Stomach (tissue), 4 donors: ENCODE measurements at regions not wholly inside any gene's neighbourhood (a gene's known extent, or its start where the extent isn't known, plus 50 kb on each side); places are given as distances from the start of the nearest gene placed in this dataset.
"Not testable (repeated sequence)": the region's sequence is repeated elsewhere in the genome, so short reads cannot be mapped to it uniquely, and the experiment has no call there.

Experiments used
- POLR2A ChIP-seq, 4 donors: fragments of 450-650 bp; IDR thresholded peaks; one replicate each; pipeline ENCODE4 v1.6.1; 2016; ENCODE audit warnings: antibody characterized with exemption in 4 of 4, control low read depth in 2 of 4, mild to moderate bottlenecking in 1 of 4, moderate library complexity in 1 of 4
- POLR2AphosphoS5 ChIP-seq, 3 donors: sonication (generic); formaldehyde crosslinking; IDR thresholded peaks; one replicate each; pipeline ENCODE4 v1.6.1; 2016; ENCODE audit warnings: antibody characterized with exemption in 3 of 3
- TF ChIP-seq, protein P1 (sequence below), 7 experiments: fragments of 450-650 bp in 4 of 7; fragments of 200-600 bp in 3 of 7; sonication (generic) in 3 of 7; IDR thresholded peaks; one replicate each; pipeline ENCODE4 v1.5.1; 2016 to 2019; ENCODE audit warnings: antibody characterized with exemption in 7 of 7, control low read depth in 2 of 7, mild to moderate bottlenecking in 1 of 7

DNA sequence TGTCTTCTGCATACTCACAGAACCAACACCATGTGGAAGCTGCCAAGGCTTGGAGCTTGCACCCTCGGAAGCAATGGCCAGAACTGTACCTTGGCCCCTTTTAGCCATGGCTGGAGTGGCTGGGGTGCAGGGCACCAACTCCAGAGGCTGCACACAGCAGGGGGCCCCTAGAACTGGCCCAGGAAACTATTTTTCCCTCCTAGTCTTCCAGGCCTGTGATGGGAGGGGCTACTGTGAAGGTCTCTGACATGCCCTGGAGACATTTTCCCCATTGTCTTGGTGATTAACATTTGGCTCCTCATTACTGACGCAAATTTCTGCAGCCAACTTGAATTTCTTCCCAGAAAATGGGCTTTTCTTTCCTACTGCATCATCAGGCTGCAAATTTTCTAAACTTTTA is 248.6 kb upstream of the RHOBTB1 start:
- TF ChIP-seq POLR2AphosphoS5, POLR2A (IDR thresholded peaks at IDR 0.05): not testable (repeated sequence)
- TF ChIP-seq, protein P1, sequence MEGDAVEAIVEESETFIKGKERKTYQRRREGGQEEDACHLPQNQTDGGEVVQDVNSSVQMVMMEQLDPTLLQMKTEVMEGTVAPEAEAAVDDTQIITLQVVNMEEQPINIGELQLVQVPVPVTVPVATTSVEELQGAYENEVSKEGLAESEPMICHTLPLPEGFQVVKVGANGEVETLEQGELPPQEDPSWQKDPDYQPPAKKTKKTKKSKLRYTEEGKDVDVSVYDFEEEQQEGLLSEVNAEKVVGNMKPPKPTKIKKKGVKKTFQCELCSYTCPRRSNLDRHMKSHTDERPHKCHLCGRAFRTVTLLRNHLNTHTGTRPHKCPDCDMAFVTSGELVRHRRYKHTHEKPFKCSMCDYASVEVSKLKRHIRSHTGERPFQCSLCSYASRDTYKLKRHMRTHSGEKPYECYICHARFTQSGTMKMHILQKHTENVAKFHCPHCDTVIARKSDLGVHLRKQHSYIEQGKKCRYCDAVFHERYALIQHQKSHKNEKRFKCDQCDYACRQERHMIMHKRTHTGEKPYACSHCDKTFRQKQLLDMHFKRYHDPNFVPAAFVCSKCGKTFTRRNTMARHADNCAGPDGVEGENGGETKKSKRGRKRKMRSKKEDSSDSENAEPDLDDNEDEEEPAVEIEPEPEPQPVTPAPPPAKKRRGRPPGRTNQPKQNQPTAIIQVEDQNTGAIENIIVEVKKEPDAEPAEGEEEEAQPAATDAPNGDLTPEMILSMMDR (IDR thresholded peaks at IDR 0.05) = not testable (repeated sequence)
